ENCODE measurements at regions not wholly inside any gene's neighbourhood (a gene's known extent, or its start where the extent isn't known, plus 50 kb on each side); places are given as distances from the start of the nearest gene placed in this dataset.
"Not testable (repeated sequence)": the region's sequence is repeated elsewhere in the genome, so short reads cannot be mapped to it uniquely, and the experiment has no call there.

- Histone ChIP-seq H3K79me2 (ENCODE audit: insufficient read depth, low read depth, low read length) (no peaks in the 10 kb centered on the region), H3K9me2 (ENCODE audit: insufficient read depth, low read length) (no peaks in the 10 kb centered on the region), H3K9me3 (ENCODE audit: low read length) (no peaks in the 10 kb centered on the region), H3K4me1 (ENCODE audit: insufficient read depth, low read length, poor library complexity, severe bottlenecking) (no peaks in the 10 kb centered on the region), H3K36me3 (ENCODE audit: insufficient read depth, low read length) (no peaks in the 10 kb centered on the region), H3K4me3 (ENCODE audit: low read depth, low read length, poor library complexity, severe bottlenecking) (no peak overlapping the region), H4K20me1 (ENCODE audit: insufficient read depth, low read length) (no peaks in the 10 kb centered on the region), H3K4me2 (ENCODE audit: low read length) (no peak overlapping the region), H3K27ac (ENCODE audit: low read depth, low read length, poor library complexity, severe bottlenecking) (no peak overlapping the region), H2AFZ (ENCODE audit: low read length) (no peak overlapping the region)
- no peak for TF ChIP-seq CTCF (conservative IDR thresholded peaks at IDR 0.05; ENCODE audit: low read length)
- TF ChIP-seq EZH2phosphoT487 (IDR thresholded peaks at IDR 0.05; ENCODE audit: borderline replicate concordance, low read depth, low read length), result no peak
- ChIA-PET POLR2A (interaction anchor here (0.6 kb wide), 1 partner anchor 736 kb away, joined by 3 read pairs; no protein-coding TSS in a partner anchor), CTCF (ENCODE audit: unreplicated experiment) (no interaction called here)
- intact Hi-C loops (cut with micrococcal nuclease; ENCODE audit: unreplicated experiment), result no loop called here
- BruUV-seq (replicated peaks), result no TSS peak
- DNase-seq (ENCODE audit: low spot score), result no peak
These were observed 81.2 kb downstream of the DACT2 start for GRCh38 chr6:168238159-168238909.

- POLR2A ChIA-PET; H3K4me1 ChIP-seq (ENCODE audit: insufficient read depth, low read length, poor library complexity, severe bottlenecking); BruUV-seq (replicated peaks); CTCF ChIA-PET (ENCODE audit: unreplicated experiment); DNase-seq (ENCODE audit: low spot score); H3K9me2 ChIP-seq (ENCODE audit: insufficient read depth, low read length); H3K9me3 ChIP-seq (ENCODE audit: low read length); H2AFZ ChIP-seq (ENCODE audit: low read length); H4K20me1 ChIP-seq (ENCODE audit: insufficient read depth, low read length); H3K79me2 ChIP-seq (ENCODE audit: insufficient read depth, low read depth, low read length); H3K4me3 ChIP-seq (ENCODE audit: low read depth, low read length, poor library complexity, severe bottlenecking); H3K27ac ChIP-seq (ENCODE audit: low read depth, low read length, poor library complexity, severe bottlenecking); H3K4me2 ChIP-seq (ENCODE audit: low read length); H3K36me3 ChIP-seq (ENCODE audit: insufficient read depth, low read length); intact Hi-C loops (cut with micrococcal nuclease; ENCODE audit: unreplicated experiment): not testable (repeated sequence)
These were observed 85.7 kb downstream of the DACT2 start for GRCh38 chr6:168233875-168234213.

GRCh38 chr6:168232989-168233874 is 86.3 kb downstream of the DACT2 start:
- H3K36me3 ChIP-seq (ENCODE audit: insufficient read depth, low read length), result no peaks in the 10 kb centered on the region
- intact Hi-C loops (cut with micrococcal nuclease; ENCODE audit: unreplicated experiment), result no loop called here
- no peak overlapping the region for H3K27ac ChIP-seq (ENCODE audit: low read depth, low read length, poor library complexity, severe bottlenecking)
- BruUV-seq (replicated peaks), result no TSS peak
- H2AFZ ChIP-seq (ENCODE audit: low read length), result no peak overlapping the region
- ChIA-PET POLR2A (no interaction called here), CTCF (ENCODE audit: unreplicated experiment) (no interaction called here)
- no peaks in the 10 kb centered on the region for H3K9me3 ChIP-seq (ENCODE audit: low read length)
- no peak overlapping the region for H3K4me3 ChIP-seq (ENCODE audit: low read depth, low read length, poor library complexity, severe bottlenecking)
- H3K4me1 ChIP-seq (ENCODE audit: insufficient read depth, low read length, poor library complexity, severe bottlenecking), result no peaks in the 10 kb centered on the region
- no peaks in the 10 kb centered on the region for H3K79me2 ChIP-seq (ENCODE audit: insufficient read depth, low read depth, low read length)
- no peak for TF ChIP-seq CTCF (conservative IDR thresholded peaks at IDR 0.05; ENCODE audit: low read length)
- TF ChIP-seq EZH2phosphoT487 (IDR thresholded peaks at IDR 0.05; ENCODE audit: borderline replicate concordance, low read depth, low read length), result no peak
- H3K4me2 ChIP-seq (ENCODE audit: low read length), result no peak overlapping the region
- no peak for DNase-seq (ENCODE audit: low spot score)
- H4K20me1 ChIP-seq (ENCODE audit: insufficient read depth, low read length), result no peaks in the 10 kb centered on the region
- H3K9me2 ChIP-seq (ENCODE audit: insufficient read depth, low read length), result no peaks in the 10 kb centered on the region
